ENCODE measurements at regions not wholly inside any gene's neighbourhood (a gene's known extent, or its start where the extent isn't known, plus 50 kb on each side); places are given as distances from the start of the nearest gene placed in this dataset.
"Not testable (repeated sequence)": the region's sequence is repeated elsewhere in the genome, so short reads cannot be mapped to it uniquely, and the experiment has no call there.

- no peak for DNase-seq (ENCODE audit: low read depth)
Observed at GRCh38 chr2:137886083-137886831, 78.0 kb upstream of the HNMT start.

- DNase-seq (ENCODE audit: low read depth) = no peak
Observed at GRCh38 chr2:137888845-137889244, 75.4 kb upstream of the HNMT start.

- DNase-seq (ENCODE audit: low read depth) = no peak
Observed at GRCh38 chr2:137892739-137893138, 71.5 kb upstream of the HNMT start.

- DNase-seq (ENCODE audit: low read depth) = no peak
Observed at GRCh38 chr2:137893145-137893544, 71.1 kb upstream of the HNMT start.

- DNase-seq (ENCODE audit: low read depth) = no peak
Observed at GRCh38 chr2:137896467-137896866, 67.8 kb upstream of the HNMT start.

GRCh38 chr2:137897082-137897481 is 67.2 kb upstream of the HNMT start:
- DNase-seq (ENCODE audit: low read depth) = no peak

DNA sequence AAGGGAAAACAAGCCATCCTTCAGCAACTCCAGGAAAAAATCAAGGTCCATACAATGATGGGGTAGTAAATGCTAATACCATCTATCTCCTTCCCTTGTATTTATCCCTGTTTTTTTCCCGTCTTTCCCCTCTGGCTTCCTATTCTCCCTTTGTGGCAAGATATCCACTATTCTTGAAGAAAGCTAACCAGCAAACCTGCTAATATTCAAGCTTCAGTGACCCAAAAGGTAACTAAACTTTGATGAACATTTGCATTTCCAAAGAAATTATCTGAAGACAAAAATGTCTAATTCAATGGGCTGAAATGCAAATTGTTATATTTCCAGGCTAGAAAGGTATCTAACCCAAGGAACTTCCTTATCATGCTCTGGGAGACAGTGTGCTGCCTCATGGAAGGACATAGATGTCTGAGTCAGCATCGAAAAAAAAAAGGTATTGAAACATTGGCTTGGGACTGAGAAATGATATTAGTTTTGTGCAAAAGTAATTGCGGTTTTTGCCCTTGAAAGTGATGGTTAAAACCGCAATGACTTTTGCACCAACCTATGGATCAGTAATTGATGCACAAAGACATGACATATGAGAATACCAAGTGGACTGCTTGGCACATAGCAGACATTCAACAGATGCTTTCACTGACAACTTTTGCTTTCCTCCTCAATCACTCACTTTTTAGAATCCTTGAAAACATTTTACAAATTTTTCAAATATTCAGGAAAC is 63.7 kb upstream of the HNMT start:
- DNase-seq (ENCODE audit: low read depth) = no peak

- DNase-seq (ENCODE audit: low read depth) = no peak
Observed at GRCh38 chr2:137910641-137911040, 53.6 kb upstream of the HNMT start.

DNA sequence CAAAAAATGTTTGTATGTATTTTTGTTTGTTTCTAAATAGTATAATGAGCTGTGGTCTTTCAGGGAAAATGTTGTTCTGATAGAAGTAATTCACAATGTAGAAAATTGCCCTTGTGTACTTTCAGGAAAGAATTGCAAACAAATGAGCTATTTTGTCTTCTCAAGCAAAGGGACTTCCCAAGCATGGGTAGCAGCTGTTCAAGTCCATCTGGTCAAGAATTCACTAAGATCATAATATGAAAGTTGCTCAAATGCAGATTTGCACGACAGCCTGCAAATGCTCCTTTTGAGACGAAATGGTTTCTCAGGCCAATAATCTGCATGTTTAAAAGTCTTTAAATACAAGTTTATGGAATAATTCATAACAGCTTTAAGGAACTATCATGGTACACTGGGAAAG is 51.9 kb upstream of the HNMT start:
- DNase-seq (ENCODE audit: low read depth) = no peak

DNA sequence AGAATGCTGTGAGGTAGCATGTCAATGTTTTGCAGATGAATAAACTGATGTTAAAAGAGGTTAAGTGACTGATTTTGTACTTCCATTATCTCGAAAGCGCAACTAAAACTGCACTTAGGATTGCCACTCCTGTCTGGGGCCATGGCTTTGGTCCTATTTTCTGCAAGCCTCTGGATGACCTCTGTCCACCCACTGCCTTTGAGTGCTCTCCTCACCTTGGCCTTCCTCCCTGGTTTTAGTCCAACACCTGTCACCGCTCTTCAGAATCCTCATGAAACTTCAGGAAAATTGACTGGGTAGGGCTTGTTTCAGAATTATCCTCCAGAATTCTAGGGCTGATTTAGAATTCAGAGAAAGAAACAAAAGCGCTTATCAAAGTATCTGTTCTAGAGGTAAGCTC is 51.1 kb upstream of the HNMT start:
- no peak for DNase-seq (ENCODE audit: low read depth)

GRCh38 chr2:137913648-137914047 is 50.6 kb upstream of the HNMT start:
- not testable (repeated sequence) for DNase-seq (ENCODE audit: low read depth)

All from activated T-helper 9 cell treated with anti-CD3 and anti-CD28 coated beads, Interleukin-2, amount 50 U/mL, for 16 hours (primary cell).